ENCODE measurements at regions not wholly inside any gene's neighbourhood (a gene's known extent, or its start where the extent isn't known, plus 50 kb on each side); places are given as distances from the start of the nearest gene placed in this dataset.

DNA sequence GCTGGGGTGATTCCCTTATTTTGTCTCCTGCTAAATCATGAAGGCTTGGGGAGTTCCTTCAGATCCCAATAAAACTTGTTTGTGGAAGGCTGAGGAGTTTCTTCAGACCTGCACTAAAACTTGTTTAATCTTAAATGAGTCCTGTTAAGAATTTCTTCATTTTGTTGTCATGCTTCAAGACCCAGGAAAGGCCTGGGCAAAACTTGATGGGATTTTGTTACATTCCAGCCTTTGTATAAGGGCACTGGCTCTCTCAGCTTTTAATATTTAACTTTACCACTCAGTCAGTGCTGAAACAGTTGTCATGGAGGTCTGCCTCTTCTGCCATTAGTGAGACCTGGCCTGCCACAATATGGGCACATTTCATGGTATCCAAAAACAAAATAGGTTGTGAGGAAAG, 699.0 kb downstream of the ETS1 start (continued):
- TF ChIP-seq, protein P1, sequence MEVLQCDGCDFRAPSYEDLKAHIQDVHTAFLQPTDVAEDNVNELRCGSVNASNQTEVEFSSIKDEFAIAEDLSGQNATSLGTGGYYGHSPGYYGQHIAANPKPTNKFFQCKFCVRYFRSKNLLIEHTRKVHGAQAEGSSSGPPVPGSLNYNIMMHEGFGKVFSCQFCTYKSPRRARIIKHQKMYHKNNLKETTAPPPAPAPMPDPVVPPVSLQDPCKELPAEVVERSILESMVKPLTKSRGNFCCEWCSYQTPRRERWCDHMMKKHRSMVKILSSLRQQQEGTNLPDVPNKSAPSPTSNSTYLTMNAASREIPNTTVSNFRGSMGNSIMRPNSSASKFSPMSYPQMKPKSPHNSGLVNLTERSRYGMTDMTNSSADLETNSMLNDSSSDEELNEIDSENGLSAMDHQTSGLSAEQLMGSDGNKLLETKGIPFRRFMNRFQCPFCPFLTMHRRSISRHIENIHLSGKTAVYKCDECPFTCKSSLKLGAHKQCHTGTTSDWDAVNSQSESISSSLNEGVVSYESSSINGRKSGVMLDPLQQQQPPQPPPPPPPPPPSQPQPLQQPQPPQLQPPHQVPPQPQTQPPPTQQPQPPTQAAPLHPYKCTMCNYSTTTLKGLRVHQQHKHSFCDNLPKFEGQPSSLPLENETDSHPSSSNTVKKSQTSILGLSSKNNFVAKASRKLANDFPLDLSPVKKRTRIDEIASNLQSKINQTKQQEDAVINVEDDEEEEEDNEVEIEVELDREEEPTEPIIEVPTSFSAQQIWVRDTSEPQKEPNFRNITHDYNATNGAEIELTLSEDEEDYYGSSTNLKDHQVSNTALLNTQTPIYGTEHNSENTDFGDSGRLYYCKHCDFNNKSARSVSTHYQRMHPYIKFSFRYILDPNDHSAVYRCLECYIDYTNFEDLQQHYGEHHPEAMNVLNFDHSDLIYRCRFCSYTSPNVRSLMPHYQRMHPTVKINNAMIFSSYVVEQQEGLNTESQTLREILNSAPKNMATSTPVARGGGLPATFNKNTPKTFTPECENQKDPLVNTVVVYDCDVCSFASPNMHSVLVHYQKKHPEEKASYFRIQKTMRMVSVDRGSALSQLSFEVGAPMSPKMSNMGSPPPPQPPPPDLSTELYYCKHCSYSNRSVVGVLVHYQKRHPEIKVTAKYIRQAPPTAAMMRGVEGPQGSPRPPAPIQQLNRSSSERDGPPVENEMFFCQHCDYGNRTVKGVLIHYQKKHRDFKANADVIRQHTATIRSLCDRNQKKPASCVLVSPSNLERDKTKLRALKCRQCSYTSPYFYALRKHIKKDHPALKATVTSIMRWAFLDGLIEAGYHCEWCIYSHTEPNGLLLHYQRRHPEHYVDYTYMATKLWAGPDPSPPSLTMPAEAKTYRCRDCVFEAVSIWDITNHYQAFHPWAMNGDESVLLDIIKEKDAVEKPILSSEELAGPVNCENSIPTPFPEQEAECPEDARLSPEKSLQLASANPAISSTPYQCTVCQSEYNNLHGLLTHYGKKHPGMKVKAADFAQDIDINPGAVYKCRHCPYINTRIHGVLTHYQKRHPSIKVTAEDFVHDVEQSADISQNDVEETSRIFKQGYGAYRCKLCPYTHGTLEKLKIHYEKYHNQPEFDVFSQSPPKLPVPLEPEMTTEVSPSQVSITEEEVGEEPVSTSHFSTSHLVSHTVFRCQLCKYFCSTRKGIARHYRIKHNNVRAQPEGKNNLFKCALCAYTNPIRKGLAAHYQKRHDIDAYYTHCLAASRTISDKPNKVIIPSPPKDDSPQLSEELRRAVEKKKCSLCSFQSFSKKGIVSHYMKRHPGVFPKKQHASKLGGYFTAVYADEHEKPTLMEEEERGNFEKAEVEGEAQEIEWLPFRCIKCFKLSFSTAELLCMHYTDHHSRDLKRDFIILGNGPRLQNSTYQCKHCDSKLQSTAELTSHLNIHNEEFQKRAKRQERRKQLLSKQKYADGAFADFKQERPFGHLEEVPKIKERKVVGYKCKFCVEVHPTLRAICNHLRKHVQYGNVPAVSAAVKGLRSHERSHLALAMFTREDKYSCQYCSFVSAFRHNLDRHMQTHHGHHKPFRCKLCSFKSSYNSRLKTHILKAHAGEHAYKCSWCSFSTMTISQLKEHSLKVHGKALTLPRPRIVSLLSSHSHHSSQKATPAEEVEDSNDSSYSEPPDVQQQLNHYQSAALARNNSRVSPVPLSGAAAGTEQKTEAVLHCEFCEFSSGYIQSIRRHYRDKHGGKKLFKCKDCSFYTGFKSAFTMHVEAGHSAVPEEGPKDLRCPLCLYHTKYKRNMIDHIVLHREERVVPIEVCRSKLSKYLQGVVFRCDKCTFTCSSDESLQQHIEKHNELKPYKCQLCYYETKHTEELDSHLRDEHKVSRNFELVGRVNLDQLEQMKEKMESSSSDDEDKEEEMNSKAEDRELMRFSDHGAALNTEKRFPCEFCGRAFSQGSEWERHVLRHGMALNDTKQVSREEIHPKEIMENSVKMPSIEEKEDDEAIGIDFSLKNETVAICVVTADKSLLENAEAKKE (CRISPR knock-in tag; IDR thresholded peaks at IDR 0.05): no peak

DNA sequence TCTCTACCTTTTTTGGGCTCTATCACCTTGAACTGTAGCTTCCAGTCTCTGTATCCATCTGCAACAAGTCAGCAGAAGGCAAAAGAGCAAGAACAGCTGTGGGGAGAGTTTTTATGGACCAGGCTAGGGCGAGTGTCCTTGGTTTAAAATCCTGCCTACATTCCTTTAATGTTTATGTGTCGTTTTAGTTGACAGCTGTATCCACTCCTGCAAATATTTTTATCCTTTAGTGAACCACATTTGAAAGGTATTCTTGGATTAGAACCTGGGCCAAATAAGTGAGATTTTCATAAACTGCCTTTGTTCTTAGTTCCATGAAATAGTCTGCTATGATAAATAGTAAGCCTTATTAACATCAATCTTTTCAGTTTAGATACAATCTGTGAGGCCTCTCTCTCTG, 712.2 kb downstream of the ETS1 start:
- no peak overlapping the region for H3K4me3 Mint-ChIP-seq
- Histone ChIP-seq H3F3A (replicated peaks; ENCODE audit: low read depth) (no peaks in the 10 kb centered on the region), H3K4me2 (no peak overlapping the region), H3K4me3 (no peak overlapping the region), H3K9me2 (ENCODE audit: insufficient read depth) (no peaks in the 10 kb centered on the region), H4K20me1 (replicated peaks; ENCODE audit: insufficient read depth) (no peaks in the 10 kb centered on the region), H3K4me1 (ENCODE audit: insufficient read depth) (no peaks in the 10 kb centered on the region), H3K79me2 (replicated peaks; ENCODE audit: insufficient read depth) (no peaks in the 10 kb centered on the region), H3K27ac (ENCODE audit: low read depth) (no peak overlapping the region), H3K36me3 (ENCODE audit: insufficient read depth) (no peaks in the 10 kb centered on the region), H3K27me3 (ENCODE audit: insufficient read depth) (no peaks in the 10 kb centered on the region), H2AFZ (no peak overlapping the region)
- DNase-seq (ENCODE audit: low spot score) (no peak), ATAC-seq (no peak)
- 0 out of 3 replicates have a peak, but pooled peaks cover under 1% of the 10 kb centered on the region for H3K9me3 Mint-ChIP-seq
- no peak overlapping the region for H3K27ac Mint-ChIP-seq
- H3K36me3 Mint-ChIP-seq (ENCODE audit: low read depth): no peaks in the 10 kb centered on the region
- no peaks in the 10 kb centered on the region for H3K27me3 Mint-ChIP-seq (ENCODE audit: insufficient read depth, low read depth, poor library complexity)
- no peaks in the 10 kb centered on the region for H3K4me1 Mint-ChIP-seq
- TF ChIP-seq EZH2 (IDR thresholded peaks at IDR 0.05; ENCODE audit: low read depth, unreplicated experiment) (no peak), JUNB (IDR thresholded peaks at IDR 0.05; ENCODE audit: unreplicated experiment) (no peak)
- TF ChIP-seq, protein P2, sequence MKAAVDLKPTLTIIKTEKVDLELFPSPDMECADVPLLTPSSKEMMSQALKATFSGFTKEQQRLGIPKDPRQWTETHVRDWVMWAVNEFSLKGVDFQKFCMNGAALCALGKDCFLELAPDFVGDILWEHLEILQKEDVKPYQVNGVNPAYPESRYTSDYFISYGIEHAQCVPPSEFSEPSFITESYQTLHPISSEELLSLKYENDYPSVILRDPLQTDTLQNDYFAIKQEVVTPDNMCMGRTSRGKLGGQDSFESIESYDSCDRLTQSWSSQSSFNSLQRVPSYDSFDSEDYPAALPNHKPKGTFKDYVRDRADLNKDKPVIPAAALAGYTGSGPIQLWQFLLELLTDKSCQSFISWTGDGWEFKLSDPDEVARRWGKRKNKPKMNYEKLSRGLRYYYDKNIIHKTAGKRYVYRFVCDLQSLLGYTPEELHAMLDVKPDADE (IDR thresholded peaks at IDR 0.05): no peak
- TF ChIP-seq, protein P1 (CRISPR knock-in tag; IDR thresholded peaks at IDR 0.05): no peak
- TF ChIP-seq, protein P3, sequence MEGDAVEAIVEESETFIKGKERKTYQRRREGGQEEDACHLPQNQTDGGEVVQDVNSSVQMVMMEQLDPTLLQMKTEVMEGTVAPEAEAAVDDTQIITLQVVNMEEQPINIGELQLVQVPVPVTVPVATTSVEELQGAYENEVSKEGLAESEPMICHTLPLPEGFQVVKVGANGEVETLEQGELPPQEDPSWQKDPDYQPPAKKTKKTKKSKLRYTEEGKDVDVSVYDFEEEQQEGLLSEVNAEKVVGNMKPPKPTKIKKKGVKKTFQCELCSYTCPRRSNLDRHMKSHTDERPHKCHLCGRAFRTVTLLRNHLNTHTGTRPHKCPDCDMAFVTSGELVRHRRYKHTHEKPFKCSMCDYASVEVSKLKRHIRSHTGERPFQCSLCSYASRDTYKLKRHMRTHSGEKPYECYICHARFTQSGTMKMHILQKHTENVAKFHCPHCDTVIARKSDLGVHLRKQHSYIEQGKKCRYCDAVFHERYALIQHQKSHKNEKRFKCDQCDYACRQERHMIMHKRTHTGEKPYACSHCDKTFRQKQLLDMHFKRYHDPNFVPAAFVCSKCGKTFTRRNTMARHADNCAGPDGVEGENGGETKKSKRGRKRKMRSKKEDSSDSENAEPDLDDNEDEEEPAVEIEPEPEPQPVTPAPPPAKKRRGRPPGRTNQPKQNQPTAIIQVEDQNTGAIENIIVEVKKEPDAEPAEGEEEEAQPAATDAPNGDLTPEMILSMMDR (conservative IDR thresholded peaks at IDR 0.05; ENCODE audit: low read depth in 2 of 2): no peak

All from GM23338 (cell line).